GM12878 (cell line): ENCODE measurements at regions not wholly inside any gene's neighbourhood (a gene's known extent, or its start where the extent isn't known, plus 50 kb on each side); places are given as distances from the start of the nearest gene placed in this dataset.
"Not testable (repeated sequence)": the region's sequence is repeated elsewhere in the genome, so short reads cannot be mapped to it uniquely, and the experiment has no call there.

Experiments
- ATAC-seq: fragments of 200-7000 bp; cut with Tn5 transposase; 3 replicates; pipeline ENCODE4 v1.9.1; 2020; ENCODE audit warnings: mild to moderate bottlenecking, moderate library complexity
- BruUV-seq: library from RNA; stranded (reverse); fragments of 400-500 nt; replicated peaks from 2 replicates; lab custom pipeline; 2021; lab: Mats Ljungman, UMichigan
- CTCF ChIA-PET: fragments of 300-600 bp; sonication (Branson Sonifier 250); formaldehyde crosslinking; extraction: SDS; loops from one replicate; lab custom pipeline; 2021; ENCODE audit warnings: inconsistent platforms; lab: Yijun Ruan, JAX
- POLR2A ChIA-PET: fragments of 350-600 bp; formaldehyde crosslinking; extraction: SDS; loops from one replicate; lab custom pipeline; 2021; ENCODE audit warnings: inconsistent platforms; lab: Charles Lee
- RAD21 ChIA-PET: fragments of 300-600 bp; sonication (Branson Sonifier 250); formaldehyde crosslinking; loops from one replicate; lab custom pipeline; 2023; ENCODE audit warnings: antibody characterized with exemption; ENCODE audit not compliant: unreplicated experiment; lab: Charles Lee
- SMC1A ChIA-PET: fragments of 300-600 bp; sonication (Branson Sonifier 250); formaldehyde crosslinking; loops from one replicate; lab custom pipeline; 2023; ENCODE audit not compliant: unreplicated experiment, uncharacterized antibody; lab: Charles Lee
- DNase-seq: peaks from one replicate; pipeline ENCODE4 v3.0.0-alpha.2; 2011; ENCODE audit warnings: low read depth, low spot score
- FAIRE-seq: peaks from 3 replicates; lab custom pipeline; 2011; peaks lifted over from hg19 to GRCh38; lab: Jason Lieb, UNC
- H2AFZ ChIP-seq: 2 replicates; pipeline ENCODE4 v1.6.0; 2011; ENCODE audit warnings: low read depth, low read length, control low read depth; ENCODE audit not compliant: control insufficient read depth
- H3K27ac ChIP-seq: 2 replicates; pipeline ENCODE4 v1.5.1; 2011; ENCODE audit warnings: control low read depth; ENCODE audit not compliant: control insufficient read depth, insufficient read depth
- H3K27me3 ChIP-seq, 2 experiments: replicated peaks in 1 of 2; 2 replicates each; pipeline versions ENCODE4 v1.6.0 to v1.6.1; 2011; ENCODE audit warnings: low read length in 1 of 2; ENCODE audit not compliant: control insufficient read depth in 2 of 2, insufficient read depth in 2 of 2
- H3K36me3 ChIP-seq, 2 experiments: 2 replicates each; pipeline ENCODE4 v1.5.1; 2011; ENCODE audit warnings: low read length in 1 of 2; ENCODE audit not compliant: control insufficient read depth in 2 of 2, insufficient read depth in 2 of 2
- H3K4me1 ChIP-seq: 2 replicates; pipeline ENCODE4 v1.6.1; 2011; ENCODE audit warnings: mild to moderate bottlenecking, low read length, moderate library complexity, mixed read lengths; ENCODE audit not compliant: control insufficient read depth, insufficient read depth
- H3K4me2 ChIP-seq: 2 replicates; pipeline ENCODE4 v1.6.0; 2011; ENCODE audit warnings: control low read depth; ENCODE audit not compliant: control insufficient read depth, insufficient read depth
- H3K4me3 ChIP-seq: fragments of 200-600 bp; sonication (generic); 2 replicates; pipeline ENCODE4 v1.5.1; 2016
- H3K79me2 ChIP-seq: 2 replicates; pipeline ENCODE4 v1.6.0; 2011; ENCODE audit warnings: low read length; ENCODE audit not compliant: control insufficient read depth, insufficient read depth
- H3K9ac ChIP-seq: 2 replicates; pipeline ENCODE4 v1.8.0; 2011; ENCODE audit warnings: low read length, control low read depth, mixed read lengths; ENCODE audit not compliant: control insufficient read depth, insufficient read depth
- H3K9me3 ChIP-seq: replicated peaks from 3 replicates; pipeline ENCODE4 v1.5.1; 2011; ENCODE audit warnings: mild to moderate bottlenecking, low read length; ENCODE audit not compliant: control insufficient read depth, insufficient read depth
- H4K20me1 ChIP-seq: 2 replicates; pipeline ENCODE4 v1.6.0; 2011; ENCODE audit not compliant: control insufficient read depth, insufficient read depth
- WGBS: methylation state at CpG from one replicate; pipeline ENCODE4 v1.1.6; 2016; ENCODE audit warnings: low lambda C conversion rate; ENCODE audit not compliant: insufficient replicate concordance, insufficient coverage; ENCODE audit errors: missing lambda C conversion rate; 5-methylcytosine and 5-hydroxymethylcytosine counted together
- in situ Hi-C: fragments of 300-500 bp; cut with MboI; formaldehyde crosslinking; loops from 9 replicates; pipeline ENCODE4 v1.14.3; 2018; ENCODE audit warnings: mixed read lengths
- intact Hi-C: fragments of 100-400 bp; cut with micrococcal nuclease; formaldehyde crosslinking; loops from one replicate; pipeline ENCODE4 v1.14.2; 2022; ENCODE audit not compliant: unreplicated experiment

- H4K20me1 ChIP-seq, H3K4me2 ChIP-seq, ATAC-seq, intact Hi-C loops, H3K9me3 ChIP-seq, H3K27me3 ChIP-seq, POLR2A ChIA-PET, H3K4me1 ChIP-seq, DNase-seq, CTCF ChIA-PET, H3K27ac ChIP-seq, RAD21 ChIA-PET, H3K36me3 ChIP-seq, H3K9ac ChIP-seq, BruUV-seq, H3K79me2 ChIP-seq, in situ Hi-C loops, H3K4me3 ChIP-seq, SMC1A ChIA-PET, FAIRE-seq, H2AFZ ChIP-seq: not testable (repeated sequence)
- WGBS: 12% methylated on average over 6 of the region's 6 CpGs
Measured at GRCh38 chr14:27799066-27800028, 967.2 kb upstream of the FOXG1 start.

DNA sequence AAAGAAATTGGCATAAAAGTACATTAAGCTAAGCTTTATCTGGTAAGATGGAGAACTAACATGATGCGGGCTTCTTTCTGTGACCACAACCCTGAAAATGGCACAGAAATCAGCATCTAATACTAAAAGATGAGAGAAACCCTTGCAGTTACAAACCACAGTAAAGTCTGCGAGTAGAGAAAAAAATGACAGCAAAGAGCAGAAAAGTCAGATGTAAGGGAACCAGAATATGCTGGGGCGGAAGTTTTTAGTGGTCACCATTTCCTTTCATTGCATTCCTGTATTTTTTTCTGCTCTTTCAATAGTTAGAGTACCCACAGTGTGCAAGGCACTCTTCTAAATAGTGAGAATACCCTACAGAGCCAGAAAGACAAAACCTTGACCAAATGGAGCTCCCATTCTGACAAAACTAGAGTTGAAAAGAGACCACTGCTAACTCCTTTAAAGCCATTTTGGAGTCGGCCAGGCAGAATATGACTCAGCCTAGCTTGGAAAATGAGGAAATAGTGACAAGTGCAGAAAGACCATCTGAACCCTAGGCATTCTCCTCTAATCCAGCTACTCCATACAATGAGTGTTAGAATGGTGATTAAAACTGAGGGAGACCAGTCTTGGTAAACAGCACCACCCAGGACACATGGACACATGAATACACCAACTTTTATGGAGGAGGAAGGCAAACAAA is 948.7 kb upstream of the FOXG1 start:
- H4K20me1 ChIP-seq, SMC1A ChIA-PET, intact Hi-C loops, RAD21 ChIA-PET, in situ Hi-C loops, H3K36me3 ChIP-seq, H2AFZ ChIP-seq, CTCF ChIA-PET, H3K4me3 ChIP-seq, ATAC-seq, BruUV-seq, H3K4me1 ChIP-seq, H3K27me3 ChIP-seq, H3K27ac ChIP-seq, H3K9ac ChIP-seq, POLR2A ChIA-PET, H3K79me2 ChIP-seq, H3K9me3 ChIP-seq, FAIRE-seq, H3K4me2 ChIP-seq, DNase-seq: not testable (repeated sequence)
- WGBS: 18% methylated on average over 4 of the region's 4 CpGs

DNA sequence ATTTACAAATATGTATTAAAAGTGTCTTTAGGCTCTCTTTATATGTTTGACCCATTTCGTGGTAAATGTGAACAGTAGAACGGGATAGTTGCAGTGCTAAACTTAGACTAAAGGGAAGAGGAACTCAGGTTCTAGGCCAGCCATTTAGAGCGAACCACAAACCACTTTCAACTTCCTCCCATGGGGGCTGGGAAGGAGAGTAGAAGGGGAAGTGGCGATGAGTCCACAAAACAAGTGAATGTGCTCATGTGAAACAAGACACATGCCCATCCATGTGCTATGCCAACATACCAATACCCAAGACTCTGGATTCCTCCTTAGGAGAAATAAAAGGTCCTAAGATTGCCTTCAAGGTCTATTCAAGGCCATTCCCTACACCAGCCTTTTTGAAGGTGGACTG is 940.4 kb upstream of the FOXG1 start:
- H3K27me3 ChIP-seq, H3K4me1 ChIP-seq, H4K20me1 ChIP-seq, CTCF ChIA-PET, H3K4me3 ChIP-seq, ATAC-seq, DNase-seq, H3K79me2 ChIP-seq, intact Hi-C loops, H3K4me2 ChIP-seq, RAD21 ChIA-PET, H3K27ac ChIP-seq, SMC1A ChIA-PET, H3K36me3 ChIP-seq, POLR2A ChIA-PET, H3K9ac ChIP-seq, BruUV-seq, H2AFZ ChIP-seq, in situ Hi-C loops, FAIRE-seq, H3K9me3 ChIP-seq: not testable (repeated sequence)
- 0% methylated on average over 4 of the region's 4 CpGs for WGBS

- H3K4me1 ChIP-seq, H3K9me3 ChIP-seq, SMC1A ChIA-PET, H3K9ac ChIP-seq, H3K4me3 ChIP-seq, in situ Hi-C loops, H2AFZ ChIP-seq, intact Hi-C loops, H3K4me2 ChIP-seq, RAD21 ChIA-PET, H3K27ac ChIP-seq, H3K79me2 ChIP-seq, DNase-seq, CTCF ChIA-PET, H3K27me3 ChIP-seq, H3K36me3 ChIP-seq, POLR2A ChIA-PET, ATAC-seq, BruUV-seq, FAIRE-seq, H4K20me1 ChIP-seq: not testable (repeated sequence)
- 34% methylated on average over 3 of the region's 3 CpGs for WGBS
Measured at GRCh38 chr14:27831978-27832377, 934.6 kb upstream of the FOXG1 start.
